HepG2 (cell line): ENCODE measurements at regions not wholly inside any gene's neighbourhood (a gene's known extent, or its start where the extent isn't known, plus 50 kb on each side); places are given as distances from the start of the nearest gene placed in this dataset.

Source experiments
- ARHGAP35 ChIP-seq: sonication (generic); formaldehyde crosslinking; IDR thresholded peaks from 2 replicates; pipeline ENCODE4 v1.9.0; 2022; ENCODE audit warnings: mild to moderate bottlenecking, inconsistent platforms, moderate library complexity, missing genetic modification reagents, borderline replicate concordance
- CHD2 ChIP-seq: IDR thresholded peaks from 2 replicates; pipeline ENCODE4 v1.6.1; 2011; ENCODE audit warnings: low read depth, low read length, improper control_type of control experiment
- CREB1 ChIP-seq, 2 experiments: fragments of 450-650 bp in 1 of 2; IDR thresholded peaks; 2 replicates each; pipeline ENCODE4 v1.6.1; 2016 to 2017; ENCODE audit warnings: control low read depth in 1 of 2, mild to moderate bottlenecking in 1 of 2, missing compliant biosample characterization in 1 of 2, missing genetic modification characterization in 1 of 2
- HBP1 ChIP-seq: IDR thresholded peaks from 2 replicates; pipeline ENCODE4 v1.6.1; 2016; ENCODE audit warnings: low read depth, control low read depth
- KLF13 ChIP-seq: sonication (generic); formaldehyde crosslinking; IDR thresholded peaks from 2 replicates; pipeline ENCODE4 v1.4.0; 2020; ENCODE audit warnings: mild to moderate bottlenecking, missing genetic modification reagents
- LRRFIP1 ChIP-seq: sonication (generic); formaldehyde crosslinking; conservative IDR thresholded peaks from 2 replicates; pipeline ENCODE4 v1.4.0; 2020; ENCODE audit warnings: missing genetic modification reagents
- SP2 ChIP-seq: sonication (generic); formaldehyde crosslinking; IDR thresholded peaks from 2 replicates; pipeline ENCODE4 v1.5.1; 2020; ENCODE audit warnings: mild to moderate bottlenecking, missing genetic modification reagents
- XBP1 ChIP-seq: sonication (generic); formaldehyde crosslinking; IDR thresholded peaks from 2 replicates; pipeline ENCODE4 v1.5.0; 2020; ENCODE audit warnings: missing genetic modification reagents
- YY1 ChIP-seq: IDR thresholded peaks from 2 replicates; pipeline ENCODE4 v1.6.1; 2011; ENCODE audit warnings: low read length, low read depth, moderate library complexity, mild to moderate bottlenecking; ENCODE audit not compliant: insufficient read depth, insufficient replicate concordance
- ZBTB26 ChIP-seq: IDR thresholded peaks from 2 replicates; pipeline ENCODE4 v1.6.1; 2016; ENCODE audit warnings: missing compliant biosample characterization, missing genetic modification reagents, borderline replicate concordance
- ZNF263 ChIP-seq: sonication (generic); formaldehyde crosslinking; IDR thresholded peaks from 2 replicates; pipeline ENCODE4 v1.4.0; 2020; ENCODE audit warnings: missing genetic modification reagents
- ZNF572 ChIP-seq: sonication (generic); formaldehyde crosslinking; IDR thresholded peaks from 2 replicates; pipeline ENCODE4 v1.5.1; 2020; ENCODE audit warnings: mild to moderate bottlenecking, missing genetic modification reagents
- ZNF766 ChIP-seq: sonication (generic); formaldehyde crosslinking; IDR thresholded peaks from 2 replicates; pipeline ENCODE4 v1.5.0; 2020; ENCODE audit warnings: missing genetic modification reagents, borderline replicate concordance

- TF ChIP-seq ARHGAP35 (no peak), HBP1 (no peak), SP2 (CRISPR knock-in tag) (no peak), LRRFIP1 (no peak), ZNF263 (CRISPR knock-in tag) (no peak), KLF13 (CRISPR knock-in tag) (no peak), CHD2 (no peak), ZNF766 (CRISPR knock-in tag) (no peak), ZBTB26 (CRISPR knock-in tag) (no peak), YY1 (no peak), CREB1 (IDR thresholded peaks at IDR 0.05) (no peak), CREB1 (CRISPR knock-in tag; IDR thresholded peaks at IDR 0.05) (no peak), ZNF572 (CRISPR knock-in tag) (no peak), XBP1 (CRISPR knock-in tag) (no peak)
These were observed 1640.0 kb upstream of the SEL1L start for GRCh38 chr14:83173687-83174086.
